ENCODE measurements at regions not wholly inside any gene's neighbourhood (a gene's known extent, or its start where the extent isn't known, plus 50 kb on each side); places are given as distances from the start of the nearest gene placed in this dataset.
"Not testable (repeated sequence)": the region's sequence is repeated elsewhere in the genome, so short reads cannot be mapped to it uniquely, and the experiment has no call there.

- H3K27ac ChIP-seq (ENCODE audit: insufficient read depth, low read depth, low read length, poor library complexity, severe bottlenecking), result no peak overlapping the region
- no peaks in the 10 kb centered on the region for H3K9me3 ChIP-seq (ENCODE audit: control insufficient read depth, low read length)
- no peaks in the 10 kb centered on the region for H3K36me3 ChIP-seq (ENCODE audit: control insufficient read depth, insufficient read depth, low read length)
- H3K27me3 ChIP-seq (ENCODE audit: control insufficient read depth, insufficient read depth, low read length, poor library complexity, severe bottlenecking), result no peaks in the 10 kb centered on the region
- 71 to 74% methylated on average over 5 of the region's 5 CpGs for WGBS, 2 experiments
- peaks cover 17% of the 10 kb centered on the region for H3K4me1 ChIP-seq (ENCODE audit: control insufficient read depth, insufficient read depth, low read length)
- no peak overlapping the region for H3K4me3 ChIP-seq (ENCODE audit: insufficient read depth, low read depth, low read length)
Observed at GRCh38 chr12:19912991-19913390, 455.3 kb upstream of the PDE3A start.

DNA sequence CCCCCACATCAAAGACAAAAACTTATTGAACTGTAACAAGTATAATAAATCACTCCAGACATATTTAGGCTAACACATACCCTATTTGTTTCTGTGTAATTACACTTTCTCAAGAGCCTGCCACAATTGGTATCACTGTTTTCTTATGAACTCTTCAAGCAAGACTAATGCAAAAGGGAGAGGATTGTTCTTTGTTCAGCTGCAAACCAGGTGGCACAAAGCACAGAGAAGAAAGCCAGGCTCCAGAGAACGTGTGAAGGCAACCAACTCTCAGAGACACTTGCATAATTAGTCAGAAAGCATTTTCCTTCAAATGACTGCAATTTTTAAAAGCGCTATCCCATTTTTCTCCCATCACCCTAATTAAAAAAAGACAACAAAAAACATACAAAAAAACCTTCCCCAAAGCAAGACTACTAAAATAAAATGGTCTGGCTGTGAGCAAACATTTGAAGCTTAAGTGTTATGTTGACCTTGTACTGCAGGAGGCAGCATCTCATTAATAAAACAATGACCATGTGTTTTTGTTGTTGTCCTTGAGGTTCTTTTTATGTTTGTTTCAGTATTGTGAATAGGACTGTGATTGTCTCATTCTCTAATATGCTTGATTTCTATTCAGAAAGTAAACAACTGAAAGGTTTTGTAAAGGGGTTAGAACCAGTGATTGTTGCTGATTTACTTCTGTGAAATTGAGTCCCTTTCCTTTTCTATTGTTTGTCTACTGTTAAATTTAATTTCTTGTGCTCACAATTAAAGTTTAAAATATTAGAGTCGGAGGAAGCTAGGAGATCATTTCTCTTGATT, 452.7 kb upstream of the PDE3A start:
- WGBS, 2 experiments, result 38 to 41% methylated on average over 3 of the region's 3 CpGs
- H3K27ac ChIP-seq (ENCODE audit: insufficient read depth, low read depth, low read length, poor library complexity, severe bottlenecking), result peak overlapping the region; percentile 69
- H3K27me3 ChIP-seq (ENCODE audit: control insufficient read depth, insufficient read depth, low read length, poor library complexity, severe bottlenecking), result no peaks in the 10 kb centered on the region
- H3K36me3 ChIP-seq (ENCODE audit: control insufficient read depth, insufficient read depth, low read length), result no peaks in the 10 kb centered on the region
- no peaks in the 10 kb centered on the region for H3K9me3 ChIP-seq (ENCODE audit: control insufficient read depth, low read length)
- H3K4me3 ChIP-seq (ENCODE audit: insufficient read depth, low read depth, low read length), result no peak overlapping the region
- H3K4me1 ChIP-seq (ENCODE audit: control insufficient read depth, insufficient read depth, low read length), result peaks cover 17% of the 10 kb centered on the region

DNA sequence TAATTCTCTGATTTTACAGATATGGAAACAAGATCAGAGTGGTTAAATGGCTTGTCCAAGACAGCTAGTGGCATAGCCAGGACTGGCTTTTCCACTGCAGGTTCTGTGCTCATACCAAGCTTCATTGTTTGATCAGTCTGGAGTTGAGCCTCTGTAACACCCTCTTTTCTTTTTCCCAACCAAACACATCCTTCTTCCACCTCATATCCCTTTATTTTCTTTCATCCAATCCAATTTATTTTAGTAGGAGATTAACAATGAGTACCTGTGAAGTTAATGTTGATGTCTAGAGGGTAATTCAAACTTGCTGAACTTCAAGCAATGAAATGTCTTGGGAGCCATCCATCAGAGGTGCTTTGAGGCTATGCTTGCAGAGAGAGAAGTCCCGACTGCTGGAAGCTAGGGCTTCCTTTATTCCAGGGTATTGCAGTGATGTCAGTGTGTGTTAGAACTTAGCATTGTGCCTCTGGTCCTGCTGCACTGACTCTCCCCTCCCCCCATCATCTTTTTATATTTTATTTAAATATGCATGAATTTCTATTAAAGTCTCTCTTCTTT, 452.1 kb upstream of the PDE3A start:
- 64 to 100% methylated on average over 1 of the region's 1 CpG for WGBS, 2 experiments
- H3K27me3 ChIP-seq (ENCODE audit: control insufficient read depth, insufficient read depth, low read length, poor library complexity, severe bottlenecking), result no peaks in the 10 kb centered on the region
- H3K27ac ChIP-seq (ENCODE audit: insufficient read depth, low read depth, low read length, poor library complexity, severe bottlenecking), result no peak overlapping the region
- H3K9me3 ChIP-seq (ENCODE audit: control insufficient read depth, low read length), result no peaks in the 10 kb centered on the region
- H3K4me3 ChIP-seq (ENCODE audit: insufficient read depth, low read depth, low read length), result no peak overlapping the region
- no peaks in the 10 kb centered on the region for H3K36me3 ChIP-seq (ENCODE audit: control insufficient read depth, insufficient read depth, low read length)
- peaks cover 17% of the 10 kb centered on the region for H3K4me1 ChIP-seq (ENCODE audit: control insufficient read depth, insufficient read depth, low read length)

GRCh38 chr12:19916974-19917373, 451.4 kb upstream of the PDE3A start:
- WGBS, 2 experiments, result 89 to 92% methylated on average over 3 of the region's 3 CpGs
- no peaks in the 10 kb centered on the region for H3K9me3 ChIP-seq (ENCODE audit: control insufficient read depth, low read length)
- H3K27ac ChIP-seq (ENCODE audit: insufficient read depth, low read depth, low read length, poor library complexity, severe bottlenecking), result no peak overlapping the region
- no peak overlapping the region for H3K4me3 ChIP-seq (ENCODE audit: insufficient read depth, low read depth, low read length)
- H3K27me3 ChIP-seq (ENCODE audit: control insufficient read depth, insufficient read depth, low read length, poor library complexity, severe bottlenecking), result no peaks in the 10 kb centered on the region
- no peaks in the 10 kb centered on the region for H3K36me3 ChIP-seq (ENCODE audit: control insufficient read depth, insufficient read depth, low read length)
- H3K4me1 ChIP-seq (ENCODE audit: control insufficient read depth, insufficient read depth, low read length), result peaks cover 17% of the 10 kb centered on the region

- H3K4me1 ChIP-seq (ENCODE audit: control insufficient read depth, insufficient read depth, low read length); H3K27me3 ChIP-seq (ENCODE audit: control insufficient read depth, insufficient read depth, low read length, poor library complexity, severe bottlenecking); H3K9me3 ChIP-seq (ENCODE audit: control insufficient read depth, low read length); H3K36me3 ChIP-seq (ENCODE audit: control insufficient read depth, insufficient read depth, low read length); H3K4me3 ChIP-seq (ENCODE audit: insufficient read depth, low read depth, low read length); H3K27ac ChIP-seq (ENCODE audit: insufficient read depth, low read depth, low read length, poor library complexity, severe bottlenecking): not testable (repeated sequence)
- WGBS, 2 experiments, result 93 to 100% methylated on average over 2 of the region's 2 CpGs
Observed at GRCh38 chr12:19921716-19922115, 446.6 kb upstream of the PDE3A start.

GRCh38 chr12:19922717-19923116, 445.6 kb upstream of the PDE3A start:
- Histone ChIP-seq H3K4me1 (ENCODE audit: control insufficient read depth, insufficient read depth, low read length) (no peaks in the 10 kb centered on the region), H3K4me3 (ENCODE audit: insufficient read depth, low read depth, low read length) (no peak overlapping the region), H3K9me3 (ENCODE audit: control insufficient read depth, low read length) (no peaks in the 10 kb centered on the region), H3K27ac (ENCODE audit: insufficient read depth, low read depth, low read length, poor library complexity, severe bottlenecking) (no peak overlapping the region), H3K27me3 (ENCODE audit: control insufficient read depth, insufficient read depth, low read length, poor library complexity, severe bottlenecking) (no peaks in the 10 kb centered on the region), H3K36me3 (ENCODE audit: control insufficient read depth, insufficient read depth, low read length) (no peaks in the 10 kb centered on the region)
- 82 to 89% methylated on average over 1 to 2 of the region's 2 CpGs for WGBS, 2 experiments

- no peaks in the 10 kb centered on the region for H3K36me3 ChIP-seq (ENCODE audit: control insufficient read depth, insufficient read depth, low read length)
- no peak overlapping the region for H3K4me3 ChIP-seq (ENCODE audit: insufficient read depth, low read depth, low read length)
- H3K27me3 ChIP-seq (ENCODE audit: control insufficient read depth, insufficient read depth, low read length, poor library complexity, severe bottlenecking), result no peaks in the 10 kb centered on the region
- peak overlapping the region; percentile 23 for H3K27ac ChIP-seq (ENCODE audit: insufficient read depth, low read depth, low read length, poor library complexity, severe bottlenecking)
- no peaks in the 10 kb centered on the region for H3K4me1 ChIP-seq (ENCODE audit: control insufficient read depth, insufficient read depth, low read length)
- H3K9me3 ChIP-seq (ENCODE audit: control insufficient read depth, low read length), result no peaks in the 10 kb centered on the region
Observed at GRCh38 chr12:19924360-19924759, 444.0 kb upstream of the PDE3A start.

DNA sequence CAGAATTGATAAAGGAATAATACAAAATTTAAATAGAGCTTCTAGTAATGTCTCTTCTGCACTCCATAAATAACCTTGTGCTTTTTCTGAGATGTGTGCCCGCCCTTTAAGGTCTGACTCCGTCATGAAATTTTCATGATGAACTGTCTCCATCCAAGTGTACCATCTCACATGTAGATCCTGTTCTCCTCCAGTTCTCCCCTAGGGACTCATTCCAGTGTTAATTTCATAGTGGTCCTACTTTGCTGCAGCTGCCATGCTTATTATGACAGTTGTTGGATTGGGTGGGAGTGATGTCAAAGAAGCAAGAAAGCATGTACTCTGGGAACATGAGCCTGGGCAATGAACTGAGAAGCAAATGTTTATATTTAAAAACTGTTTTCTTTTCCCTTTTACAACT, 442.5 kb upstream of the PDE3A start:
- no peaks in the 10 kb centered on the region for H3K36me3 ChIP-seq (ENCODE audit: control insufficient read depth, insufficient read depth, low read length)
- no peaks in the 10 kb centered on the region for H3K4me1 ChIP-seq (ENCODE audit: control insufficient read depth, insufficient read depth, low read length)
- no peak overlapping the region for H3K4me3 ChIP-seq (ENCODE audit: insufficient read depth, low read depth, low read length)
- no peaks in the 10 kb centered on the region for H3K27me3 ChIP-seq (ENCODE audit: control insufficient read depth, insufficient read depth, low read length, poor library complexity, severe bottlenecking)
- no peak overlapping the region for H3K27ac ChIP-seq (ENCODE audit: insufficient read depth, low read depth, low read length, poor library complexity, severe bottlenecking)
- no peaks in the 10 kb centered on the region for H3K9me3 ChIP-seq (ENCODE audit: control insufficient read depth, low read length)
- WGBS, 2 experiments, result 92 to 97% methylated on average over 2 of the region's 2 CpGs

DNA sequence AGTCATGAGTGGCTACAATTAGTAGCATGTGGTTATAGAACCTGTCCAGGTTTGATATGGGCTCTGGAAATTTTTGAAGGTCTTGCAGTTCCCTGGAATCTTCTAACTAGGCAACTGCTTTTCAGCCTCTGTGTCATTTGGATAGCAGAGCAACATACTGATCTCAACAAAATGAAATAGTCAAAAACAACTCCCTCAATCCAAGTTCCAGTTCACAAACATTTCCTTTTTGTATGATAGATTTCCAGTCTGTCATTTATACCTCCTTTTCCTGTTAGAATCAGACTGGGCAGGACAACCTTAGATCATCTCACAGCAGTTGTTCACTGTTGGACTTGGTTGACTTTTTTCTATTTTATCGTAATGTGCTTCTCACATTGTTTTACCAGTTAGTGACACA, 442.1 kb upstream of the PDE3A start:
- H3K4me1 ChIP-seq (ENCODE audit: control insufficient read depth, insufficient read depth, low read length), result no peaks in the 10 kb centered on the region
- 100% methylated on average over 1 of the region's 1 CpG; no CpG with 5 or more reads in 1 of the 2 experiments for WGBS, 2 experiments
- no peak overlapping the region for H3K4me3 ChIP-seq (ENCODE audit: insufficient read depth, low read depth, low read length)
- no peaks in the 10 kb centered on the region for H3K27me3 ChIP-seq (ENCODE audit: control insufficient read depth, insufficient read depth, low read length, poor library complexity, severe bottlenecking)
- H3K27ac ChIP-seq (ENCODE audit: insufficient read depth, low read depth, low read length, poor library complexity, severe bottlenecking), result no peak overlapping the region
- no peaks in the 10 kb centered on the region for H3K9me3 ChIP-seq (ENCODE audit: control insufficient read depth, low read length)
- H3K36me3 ChIP-seq (ENCODE audit: control insufficient read depth, insufficient read depth, low read length), result no peaks in the 10 kb centered on the region

GRCh38 chr12:19927661-19928060, 440.7 kb upstream of the PDE3A start:
- no peaks in the 10 kb centered on the region for H3K27me3 ChIP-seq (ENCODE audit: control insufficient read depth, insufficient read depth, low read length, poor library complexity, severe bottlenecking)
- H3K9me3 ChIP-seq (ENCODE audit: control insufficient read depth, low read length), result no peaks in the 10 kb centered on the region
- no peaks in the 10 kb centered on the region for H3K4me1 ChIP-seq (ENCODE audit: control insufficient read depth, insufficient read depth, low read length)
- H3K27ac ChIP-seq (ENCODE audit: insufficient read depth, low read depth, low read length, poor library complexity, severe bottlenecking), result no peak overlapping the region
- H3K4me3 ChIP-seq (ENCODE audit: insufficient read depth, low read depth, low read length), result no peak overlapping the region
- 95 to 100% methylated on average over 2 of the region's 2 CpGs for WGBS, 2 experiments
- no peaks in the 10 kb centered on the region for H3K36me3 ChIP-seq (ENCODE audit: control insufficient read depth, insufficient read depth, low read length)
